H1 (cell line): ENCODE measurements at regions not wholly inside any gene's neighbourhood (a gene's known extent, or its start where the extent isn't known, plus 50 kb on each side); places are given as distances from the start of the nearest gene placed in this dataset.

Experiments used
- CTCF ChIA-PET: fragments of 300-600 bp; sonication (Branson Sonifier 250); formaldehyde crosslinking; loops from one replicate; lab custom pipeline; 2021; ENCODE audit not compliant: partially characterized antibody; lab: Charles Lee
- POLR2A ChIA-PET: fragments of 300-600 bp; sonication (Branson Sonifier 250); formaldehyde crosslinking; loops from one replicate; lab custom pipeline; 2021; ENCODE audit warnings: inconsistent platforms; ENCODE audit not compliant: partially characterized antibody; lab: Charles Lee
- DNase-seq, 2 experiments: peaks; one replicate each; pipeline versions ENCODE4 v3.0.0 to v3.0.0-alpha.2; 2010 to 2022; ENCODE audit warnings: low spot score in 2 of 2, low read depth in 1 of 2, mixed read lengths in 1 of 2
- FAIRE-seq: peaks from 2 replicates; lab custom pipeline; 2011; peaks lifted over from hg19 to GRCh38; lab: Jason Lieb, UNC
- H2AFZ ChIP-seq: 2 replicates; pipeline ENCODE4 v1.8.1; 2012; ENCODE audit warnings: low read length, inconsistent platforms
- H2AK5ac ChIP-seq: 2 replicates; pipeline ENCODE4 v1.6.1; 2013; ENCODE audit warnings: low read depth, low read length
- H2BK120ac ChIP-seq: replicated peaks from 2 replicates; pipeline ENCODE3; 2013; ENCODE audit warnings: low read depth, low read length, inconsistent platforms
- H2BK12ac ChIP-seq: 2 replicates; pipeline ENCODE4 v1.6.1; 2013; ENCODE audit warnings: low read depth, low read length
- H2BK15ac ChIP-seq: 2 replicates; pipeline ENCODE4 v1.6.1; 2013; ENCODE audit warnings: low read length
- H2BK20ac ChIP-seq: 2 replicates; pipeline ENCODE4 v1.6.1; 2013; ENCODE audit warnings: low read length
- H2BK5ac ChIP-seq: 2 replicates; pipeline ENCODE4 v1.6.1; 2013; ENCODE audit warnings: low read depth, low read length
- H3K14ac ChIP-seq: 2 replicates; pipeline ENCODE4 v1.6.1; 2013; ENCODE audit warnings: inconsistent platforms; ENCODE audit not compliant: insufficient read length
- H3K18ac ChIP-seq: 2 replicates; pipeline ENCODE4 v1.6.1; 2013; ENCODE audit warnings: low read length; ENCODE audit errors: extremely low read depth
- H3K23ac ChIP-seq: 2 replicates; pipeline ENCODE4 v1.6.1; 2013; ENCODE audit warnings: inconsistent platforms; ENCODE audit not compliant: insufficient read length
- H3K23me2 ChIP-seq: 2 replicates; pipeline ENCODE4 v1.6.1; 2013; ENCODE audit warnings: low read depth, low read length
- H3K27ac ChIP-seq: 2 replicates; pipeline ENCODE4 v1.6.1; 2011; ENCODE audit warnings: low read depth, low read length, inconsistent platforms
- H3K27me3 ChIP-seq, 4 experiments: replicated peaks in 1 of 4; 1 replicate in 1 of 4; 2 replicates in 3 of 4; pipeline versions ENCODE4 v1.6.1 to v1.8.1; 2011 to 2013; ENCODE audit warnings: low read length in 3 of 4, mild to moderate bottlenecking in 3 of 4, inconsistent platforms in 2 of 4, mixed read lengths in 2 of 4, moderate library complexity in 1 of 4; ENCODE audit not compliant: control insufficient read depth in 3 of 4, insufficient read depth in 3 of 4; ENCODE audit errors: extremely low read depth in 1 of 4
- H3K36me3 ChIP-seq, 4 experiments: 2 replicates each; pipeline versions ENCODE4 v1.6.1 to v1.8.1; 2011 to 2013; ENCODE audit warnings: mild to moderate bottlenecking in 4 of 4, low read length in 3 of 4, moderate library complexity in 2 of 4, control low read depth in 1 of 4, inconsistent platforms in 1 of 4; ENCODE audit not compliant: insufficient read depth in 4 of 4, control insufficient read depth in 2 of 4
- H3K4ac ChIP-seq: replicated peaks from 2 replicates; pipeline ENCODE3; 2013; ENCODE audit warnings: low read length, low read depth, mixed read lengths, inconsistent platforms; ENCODE audit not compliant: insufficient read length
- H3K4me1 ChIP-seq, 4 experiments: replicated peaks in 1 of 4; 1 replicate in 1 of 4; 2 replicates in 3 of 4; pipeline versions ENCODE4 v1.6.1 to v1.8.1; 2011 to 2013; ENCODE audit warnings: low read length in 3 of 4, inconsistent platforms in 2 of 4, mixed read lengths in 1 of 4; ENCODE audit not compliant: insufficient read depth in 4 of 4, control insufficient read depth in 3 of 4
- H3K4me2 ChIP-seq, 2 experiments: 2 replicates each; pipeline versions ENCODE4 v1.6.1 to v1.8.1; 2011 to 2013; ENCODE audit warnings: low read depth in 2 of 2, low read length in 2 of 2, control low read depth in 1 of 2, inconsistent platforms in 1 of 2, mild to moderate bottlenecking in 1 of 2; ENCODE audit not compliant: insufficient read depth in 1 of 2
- H3K4me3 ChIP-seq, 4 experiments: fragments of 200-600, 300-600 bp in 1 of 4; sonication (generic), shearing (Covaris generic), sonication (Bioruptor Twin) in 1 of 4; 2 replicates each; pipeline versions ENCODE4 v1.5.1 to v1.8.1; 2011 to 2016; ENCODE audit warnings: low read length in 4 of 4, low read depth in 3 of 4, control low read depth in 2 of 4, inconsistent platforms in 2 of 4, mild to moderate bottlenecking in 2 of 4, mixed read lengths in 1 of 4, moderate library complexity in 1 of 4; ENCODE audit not compliant: insufficient read depth in 2 of 4; ENCODE audit errors: extremely low read depth in 1 of 4
- H3K56ac ChIP-seq: replicated peaks from 2 replicates; pipeline ENCODE3; 2013; ENCODE audit warnings: low read depth, mild to moderate bottlenecking, mixed read lengths, low read length, inconsistent platforms; ENCODE audit not compliant: insufficient read length
- H3K79me1 ChIP-seq: 2 replicates; pipeline ENCODE4 v1.6.1; 2013; ENCODE audit warnings: low read depth, low read length, control low read depth
- H3K79me2 ChIP-seq, 2 experiments: 2 replicates each; pipeline versions ENCODE4 v1.6.1 to v1.8.1; 2012 to 2013; ENCODE audit warnings: low read length in 2 of 2, mild to moderate bottlenecking in 2 of 2, inconsistent platforms in 1 of 2; ENCODE audit not compliant: insufficient read depth in 2 of 2, control insufficient read depth in 1 of 2
- H3K9ac ChIP-seq, 4 experiments: replicated peaks in 1 of 4; 1 replicate in 1 of 4; 2 replicates in 3 of 4; pipeline versions ENCODE4 v1.6.1 to v1.8.1; 2011 to 2013; ENCODE audit warnings: low read depth in 3 of 4, low read length in 3 of 4, control low read depth in 2 of 4, mild to moderate bottlenecking in 2 of 4, moderate library complexity in 2 of 4, inconsistent platforms in 1 of 4; ENCODE audit errors: extremely low read depth in 1 of 4
- H3K9me3 ChIP-seq, 2 experiments: 2 replicates each; pipeline versions ENCODE4 v1.6.1 to v1.8.1; 2012 to 2013; ENCODE audit warnings: mild to moderate bottlenecking in 2 of 2, moderate library complexity in 2 of 2, control low read depth in 1 of 2, inconsistent platforms in 1 of 2, low read depth in 1 of 2, low read length in 1 of 2, mixed read lengths in 1 of 2; ENCODE audit not compliant: insufficient read depth in 2 of 2
- H4K20me1 ChIP-seq, 2 experiments: replicated peaks in 1 of 2; 2 replicates each; pipeline versions ENCODE3 to v1.8.1; 2011 to 2013; ENCODE audit warnings: inconsistent platforms in 2 of 2, low read length in 2 of 2, mild to moderate bottlenecking in 1 of 2; ENCODE audit not compliant: insufficient read depth in 2 of 2, control insufficient read depth in 1 of 2
- H4K5ac ChIP-seq: 2 replicates; pipeline ENCODE4 v1.6.1; 2013; ENCODE audit warnings: low read length, low read depth, mixed read lengths, inconsistent platforms; ENCODE audit not compliant: insufficient read length
- H4K8ac ChIP-seq: 2 replicates; pipeline ENCODE4 v1.8.0; 2013; ENCODE audit warnings: mild to moderate bottlenecking, moderate library complexity, low read length, inconsistent platforms; ENCODE audit not compliant: insufficient read depth; ENCODE audit errors: extremely low read depth
- H4K91ac ChIP-seq: replicated peaks from 2 replicates; pipeline ENCODE3; 2013; ENCODE audit warnings: low read length, mixed read lengths, inconsistent platforms; ENCODE audit not compliant: insufficient read length
- BCL11A ChIP-seq, 2 experiments: IDR thresholded peaks; one replicate each; pipeline ENCODE4 v1.6.1; 2011; ENCODE audit warnings: low read depth in 2 of 2, low read length in 2 of 2, mild to moderate bottlenecking in 2 of 2
- BRCA1 ChIP-seq: IDR thresholded peaks from 2 replicates; pipeline ENCODE4 v1.6.1; 2012; ENCODE audit warnings: low read depth, low read length, improper control_type of control experiment
- CHD2 ChIP-seq: IDR thresholded peaks from 2 replicates; pipeline ENCODE4 v1.6.1; 2012; ENCODE audit warnings: low read length, improper control_type of control experiment
- EGR1 ChIP-seq: IDR thresholded peaks from 2 replicates; pipeline ENCODE4 v1.6.1; 2011; ENCODE audit warnings: low read depth, low read length, borderline replicate concordance
- FOSL1 ChIP-seq: IDR thresholded peaks from 2 replicates; pipeline ENCODE4 v1.6.1; 2011; ENCODE audit warnings: mild to moderate bottlenecking, low read depth, low read length, moderate library complexity; ENCODE audit not compliant: insufficient read depth
- KDM1A ChIP-seq: fragments of 200-600, 300-600 bp; sonication (generic); IDR thresholded peaks from 2 replicates; pipeline ENCODE4 v1.7.1; 2016; ENCODE audit warnings: mild to moderate bottlenecking, low read length, borderline replicate concordance
- WGBS, 2 experiments: shearing (Covaris generic) in 1 of 2; methylation state at CpG; one replicate each; pipeline versions ENCODE4 v1.1.6 to v1.1.7; 2013 to 2015; ENCODE audit warnings: low lambda C conversion rate in 2 of 2, mixed read lengths in 2 of 2, inconsistent platforms in 1 of 2, low coverage in 1 of 2, missing lambda C conversion rate in 1 of 2; ENCODE audit not compliant: insufficient replicate concordance in 2 of 2, insufficient coverage in 1 of 2, insufficient read length in 1 of 2; ENCODE audit errors: extremely low coverage in 1 of 2, missing lambda C conversion rate in 1 of 2; 5-methylcytosine and 5-hydroxymethylcytosine counted together

DNA sequence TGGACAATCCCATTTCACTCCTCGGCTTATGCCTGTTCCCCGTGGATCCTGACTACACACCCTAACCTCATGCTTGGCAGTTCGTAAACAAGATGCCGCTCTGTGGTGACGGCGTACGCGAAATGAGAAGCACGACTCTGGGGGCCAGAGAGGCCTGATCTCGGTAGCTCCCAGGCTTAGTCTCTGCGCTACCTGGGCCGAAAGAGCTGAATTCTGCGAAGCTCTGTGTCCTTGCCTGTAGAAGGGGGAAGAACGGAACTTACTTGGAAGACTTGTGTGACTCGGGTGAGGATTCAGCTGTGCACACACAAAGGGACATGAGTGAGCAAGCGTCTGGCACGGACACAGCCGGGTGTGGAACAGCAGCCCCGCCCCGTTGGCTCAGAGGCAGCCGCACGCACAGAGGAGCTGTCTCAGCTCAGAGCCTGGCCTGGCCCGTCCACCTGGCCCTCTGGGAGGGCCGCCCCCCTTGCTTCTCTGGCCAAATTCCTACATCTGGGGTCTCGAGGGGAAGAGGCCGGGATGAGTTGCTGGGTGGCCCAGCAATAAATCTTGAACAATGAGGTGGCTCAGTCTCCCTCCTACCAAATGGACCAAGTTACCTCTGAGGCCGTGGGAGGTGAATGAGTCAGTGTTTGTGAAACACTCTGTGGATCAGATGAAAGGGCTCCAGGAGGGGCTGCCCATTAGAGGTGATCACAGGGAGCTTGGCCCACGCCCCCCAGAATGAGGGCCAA, 83.8 kb downstream of the PDGFA start:
- Histone ChIP-seq H3K79me2 (no peaks in the 10 kb centered on the region), H3K4ac (peak overlapping the region; percentile 44), H3K23me2 (no peaks in the 10 kb centered on the region), H2BK120ac (peak overlapping the region; percentile 44), H3K23ac (no peak overlapping the region), H3K4me2 (0 out of 4 replicates have a peak overlapping the region, but pooled peaks of 1 of the 2 experiments have one; percentile 19), H3K14ac (no peak overlapping the region), H2BK15ac (0 out of 2 replicates have a peak overlapping the region, but pooled peaks have one; percentile 23), H3K27ac (no peak overlapping the region), H3K79me1 (no peaks in the 10 kb centered on the region), H3K18ac (no peak overlapping the region; the same call in 1 of the 2 replicates), H4K20me1 (no peaks in the 10 kb centered on the region), H2BK20ac (0 out of 2 replicates have a peak overlapping the region, but pooled peaks have one; percentile 34), H3K27me3 (no peaks in the 10 kb centered on the region; a peak in 1 of 7 replicates), H4K91ac (peak overlapping the region; percentile 8), H3K9ac (no peak overlapping the region), H3K36me3 (no peaks in the 10 kb centered on the region), H3K9me3 (no peaks in the 10 kb centered on the region), H3K4me3 (no peak overlapping the region), H3K56ac (no peak overlapping the region), H2BK12ac (peak overlapping the region; percentile 78; the same call in 1 of the 2 replicates), H2BK5ac (peak overlapping the region; percentile 60; the same call in 1 of the 2 replicates), H2AFZ (no peak overlapping the region), H3K4me1 (peaks cover 0 to 16% (median 11%) of the 10 kb centered on the region in 4 experiments; a peak in 6 of 7 replicates), H2AK5ac (peak overlapping the region; percentile 30; the same call in 1 of the 2 replicates), H4K8ac (peak overlapping the region; percentile 35), H4K5ac (no peak overlapping the region)
- ChIA-PET POLR2A (interaction anchor here (0.8 kb wide), 1 partner anchor 77 kb away, joined by 3 read pairs; no protein-coding TSS in a partner anchor), CTCF (interaction anchor here (0.6 to 1.1 kb wide), 2 partner anchors 11 to 14 kb away, joined by 3 read pairs; no protein-coding TSS in a partner anchor)
- FAIRE-seq (no peak), DNase-seq (no peak)
- TF ChIP-seq FOSL1: no peak
- TF ChIP-seq EGR1: no peak
- no peak for TF ChIP-seq BCL11A (IDR thresholded peaks at IDR 0.05; ENCODE audit: low read depth in 2 of 2, low read length in 2 of 2)
- TF ChIP-seq CHD2: no peak
- peak; percentile 88; the same call in 1 of the 2 replicates for TF ChIP-seq KDM1A
- no peak for TF ChIP-seq BRCA1
- 93% methylated on average over 20 of the region's 28 CpGs; no CpG with 5 or more reads in 1 of the 2 experiments for WGBS, 2 experiments
